GM21825 (cell line): ENCODE measurements at regions not wholly inside any gene's neighbourhood (a gene's known extent, or its start where the extent isn't known, plus 50 kb on each side); places are given as distances from the start of the nearest gene placed in this dataset.
"Not testable (repeated sequence)": the region's sequence is repeated elsewhere in the genome, so short reads cannot be mapped to it uniquely, and the experiment has no call there.

Experiments used
- ATAC-seq: cut with Tn5 transposase; IDR thresholded peaks from one replicate; pipeline ENCODE4 v1.9.1; 2021; ENCODE audit warnings: mild to moderate bottlenecking, moderate library complexity; ENCODE audit not compliant: unreplicated experiment

DNA sequence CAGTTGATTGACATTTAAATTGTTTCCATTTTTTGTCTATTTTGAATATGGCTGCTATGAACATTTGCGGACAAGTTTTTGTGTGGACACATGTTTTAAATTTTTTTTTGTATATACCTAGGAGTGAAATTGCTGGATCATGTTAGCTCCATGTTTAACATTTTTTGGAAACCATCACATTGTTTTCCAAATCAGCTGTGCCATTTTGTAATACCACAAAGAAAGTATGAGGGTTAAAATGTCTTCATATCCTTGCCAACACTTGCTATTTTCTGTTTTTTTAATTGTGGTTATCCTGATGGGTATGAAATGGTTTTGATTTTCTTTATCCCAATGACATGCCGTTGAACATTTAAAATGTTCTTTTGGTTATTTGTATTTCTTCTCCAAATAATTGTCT lies 52.1 kb downstream of the CARTPT start:
- ATAC-seq: no peak

DNA sequence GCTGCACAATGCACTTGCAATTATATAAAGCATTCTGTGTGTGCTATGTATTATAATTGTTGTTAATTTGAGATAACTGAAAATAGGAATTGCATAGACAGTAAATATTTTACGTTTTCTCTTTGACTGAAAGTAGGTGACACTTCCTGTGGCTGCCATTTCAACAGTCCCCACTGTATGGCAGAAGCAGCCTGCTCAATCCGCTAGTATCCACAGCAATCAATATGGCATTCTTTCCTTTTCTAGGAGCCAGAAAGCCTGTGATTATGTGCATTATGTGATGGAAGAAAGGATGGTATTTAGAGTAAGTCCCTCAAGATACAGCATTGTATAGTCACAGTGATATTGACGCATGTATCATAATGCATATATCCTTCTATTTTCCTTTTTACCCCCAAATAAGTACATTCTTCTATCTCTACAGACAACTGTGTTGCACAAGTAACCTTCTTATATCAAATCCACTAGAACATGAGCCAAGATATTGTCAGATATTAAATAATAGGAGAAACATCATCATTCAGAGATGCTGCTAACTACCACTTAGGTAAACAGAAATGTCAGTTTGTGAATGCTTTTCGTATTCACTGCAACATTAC lies 59.7 kb downstream of the CARTPT start:
- ATAC-seq: no peak

DNA sequence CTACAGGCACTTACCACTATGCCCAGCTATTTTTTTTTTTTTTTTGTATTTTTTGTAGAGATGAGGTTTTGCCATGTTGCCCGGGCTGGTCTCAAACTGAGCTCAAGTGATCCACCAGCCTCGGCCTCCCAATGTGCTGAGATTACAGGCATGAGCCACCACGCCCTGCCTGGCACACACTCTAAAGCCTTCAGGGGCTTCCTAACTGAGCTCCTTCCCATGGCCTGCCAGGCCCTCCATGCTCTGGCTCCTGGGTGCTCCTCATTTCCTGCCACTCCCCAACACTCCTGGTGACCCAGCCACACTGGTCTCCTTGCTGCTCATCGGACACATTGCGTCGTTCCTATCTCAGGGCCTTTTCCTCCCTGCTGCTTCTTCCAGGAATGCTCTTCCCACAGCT lies 61.5 kb downstream of the CARTPT start:
- no peak for ATAC-seq

DNA sequence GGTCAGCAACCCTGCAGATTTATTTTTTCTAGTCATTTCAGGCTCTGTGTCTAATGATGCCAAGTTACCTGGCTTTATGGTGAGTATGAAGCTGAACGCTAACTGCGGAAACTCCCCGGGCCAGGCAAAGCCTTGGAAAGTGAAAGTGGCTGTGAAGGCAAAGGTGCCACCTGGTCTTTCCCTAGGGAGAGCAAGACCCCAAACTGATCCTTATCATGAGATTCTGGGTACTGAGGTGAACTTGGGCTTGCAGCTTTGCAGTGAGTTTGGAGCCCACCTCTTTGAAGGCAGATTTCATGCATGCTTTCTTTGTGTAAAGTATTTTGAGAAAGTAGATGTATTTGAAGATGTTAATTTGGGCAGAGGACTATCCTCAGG lies 63.3 kb downstream of the CARTPT start:
- ATAC-seq: peak; percentile 39

DNA sequence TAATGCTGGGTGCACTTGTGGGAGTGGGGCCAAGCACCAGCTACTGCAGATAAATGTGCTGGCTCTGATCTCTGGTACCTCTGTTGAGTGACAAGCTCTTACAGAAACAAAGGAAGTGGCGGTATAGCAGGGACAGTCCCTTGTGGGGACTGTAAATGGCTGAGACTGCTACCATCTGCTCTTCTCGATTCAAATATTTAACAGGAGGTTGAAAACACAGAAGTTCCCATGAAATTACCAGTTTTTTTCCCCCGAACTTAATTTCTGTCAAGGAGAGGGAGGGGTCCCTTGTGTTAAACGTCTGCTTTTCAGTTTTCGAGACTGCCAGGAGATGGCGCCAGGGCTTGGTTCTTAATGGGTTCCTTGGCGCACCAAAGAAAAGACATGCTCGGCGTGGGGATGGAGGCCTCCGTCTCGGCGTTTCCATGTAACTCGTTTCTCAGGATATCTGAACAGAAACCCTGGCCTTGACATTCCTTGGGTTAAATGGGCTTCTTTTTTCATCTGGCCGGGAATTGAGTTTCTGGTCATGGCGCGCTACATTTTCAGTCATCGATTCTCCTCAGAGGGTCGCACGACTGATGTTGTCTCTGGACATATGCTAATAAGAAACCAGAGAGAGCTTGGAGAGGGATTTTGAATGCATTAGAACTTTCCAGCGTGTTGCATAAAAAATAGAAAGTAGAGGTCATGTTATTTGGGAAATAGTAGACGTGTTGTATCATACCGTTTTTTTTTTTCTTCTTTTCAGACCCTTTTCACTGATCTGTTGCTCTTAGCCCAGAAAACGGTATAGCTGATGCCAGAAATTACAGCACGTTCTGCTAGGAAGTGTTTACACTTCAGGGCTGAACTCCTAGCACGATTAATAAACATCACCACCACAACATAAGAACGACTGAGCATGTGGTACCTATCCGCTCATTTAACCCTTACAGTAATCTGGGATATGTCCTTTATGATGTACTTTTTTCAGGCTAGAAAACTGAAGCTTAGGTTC lies 64.0 kb downstream of the CARTPT start:
- ATAC-seq: peak; percentile 98

DNA sequence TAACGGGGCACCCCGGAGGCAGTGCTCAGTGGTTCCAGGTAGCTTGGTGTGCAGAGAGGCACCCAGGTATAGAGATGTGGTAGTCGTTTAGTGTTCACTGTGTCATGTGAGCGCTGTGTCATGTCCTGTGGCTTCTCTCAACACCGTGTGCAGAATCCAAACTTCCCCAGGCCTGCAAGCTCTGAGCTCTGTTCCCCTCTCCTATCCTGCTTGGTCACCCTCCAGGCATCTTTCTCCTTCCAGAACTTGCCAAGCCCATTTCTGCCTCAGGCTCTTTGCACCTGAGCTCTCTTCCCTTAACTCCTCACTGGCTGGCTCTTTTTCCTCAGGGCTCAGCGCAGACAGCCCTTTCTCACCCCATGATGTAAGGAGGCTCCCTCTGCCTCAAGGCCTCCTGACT lies 64.8 kb downstream of the CARTPT start:
- ATAC-seq: no peak

DNA sequence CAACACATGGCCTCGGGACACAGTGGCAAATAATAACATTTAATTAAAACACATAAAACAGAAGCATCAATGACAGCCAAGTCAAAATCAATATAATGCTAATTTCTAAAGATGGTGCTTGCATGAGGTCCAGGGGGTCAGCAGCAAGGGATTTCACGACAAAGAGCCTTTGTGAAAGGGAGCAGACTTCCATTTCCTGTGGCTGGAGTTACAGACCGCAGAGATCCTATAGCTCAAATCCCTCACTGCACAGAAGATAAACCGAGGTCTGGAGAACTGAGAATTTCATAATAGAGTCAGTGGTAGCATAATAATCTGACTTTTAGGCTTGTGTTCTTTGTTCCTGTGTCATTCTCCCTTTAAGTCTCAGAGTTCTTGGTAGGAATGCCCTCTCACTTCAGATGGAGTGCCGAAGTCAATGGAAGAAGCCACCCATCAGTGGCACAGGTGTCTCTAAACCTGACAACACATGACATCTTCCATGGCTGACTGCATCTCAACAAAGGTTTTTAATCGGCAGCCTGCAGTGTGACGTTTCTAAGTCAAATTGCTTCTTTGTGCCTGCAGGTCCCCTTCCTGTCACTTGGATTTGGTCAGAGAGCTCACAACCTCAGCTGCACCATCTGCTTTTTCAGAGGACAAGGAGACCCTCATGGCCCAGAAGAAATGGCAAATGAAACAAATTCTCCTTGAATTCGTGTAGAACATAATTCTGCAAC lies 67.4 kb downstream of the CARTPT start:
- ATAC-seq: no peak

DNA sequence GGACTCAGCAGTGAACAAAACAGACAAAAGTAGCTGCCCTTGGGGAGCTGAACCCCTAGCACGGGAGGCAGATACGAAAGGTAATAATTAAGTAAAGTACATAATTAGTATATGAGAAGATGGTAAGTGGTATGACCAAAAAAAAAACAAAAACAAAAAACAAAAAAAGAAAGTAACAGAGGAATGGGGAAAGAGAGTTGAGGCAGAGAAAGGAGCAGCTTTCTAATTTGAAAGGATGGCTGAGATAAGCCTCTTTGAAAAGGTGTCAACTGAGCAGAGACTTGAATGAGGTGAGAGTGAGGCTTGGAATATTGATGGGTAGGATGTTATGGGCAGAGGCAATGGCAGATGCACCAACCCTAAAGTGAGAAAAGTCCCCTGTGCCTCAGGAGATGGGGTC lies 69.7 kb downstream of the CARTPT start:
- ATAC-seq: no peak

DNA sequence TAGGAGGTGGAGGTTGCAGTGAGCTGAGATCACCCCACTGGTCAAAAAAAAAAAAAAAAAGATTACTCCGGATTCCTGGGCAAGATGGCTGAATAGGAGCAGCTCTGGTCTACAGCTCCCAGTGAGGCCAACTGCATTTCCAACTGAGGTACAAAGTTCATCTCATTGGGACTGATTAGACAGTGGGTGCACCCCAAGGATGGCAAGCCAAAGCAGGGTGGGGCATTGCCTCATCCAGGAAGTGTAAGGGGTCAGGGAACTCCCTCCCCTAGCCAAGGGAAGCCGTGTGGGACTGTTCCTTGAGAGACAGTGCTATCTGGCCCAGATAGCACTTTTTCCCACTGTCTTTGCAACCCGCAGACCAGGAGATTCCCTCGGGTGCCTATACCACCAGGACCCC lies 70.7 kb downstream of the CARTPT start:
- no peak for ATAC-seq

DNA sequence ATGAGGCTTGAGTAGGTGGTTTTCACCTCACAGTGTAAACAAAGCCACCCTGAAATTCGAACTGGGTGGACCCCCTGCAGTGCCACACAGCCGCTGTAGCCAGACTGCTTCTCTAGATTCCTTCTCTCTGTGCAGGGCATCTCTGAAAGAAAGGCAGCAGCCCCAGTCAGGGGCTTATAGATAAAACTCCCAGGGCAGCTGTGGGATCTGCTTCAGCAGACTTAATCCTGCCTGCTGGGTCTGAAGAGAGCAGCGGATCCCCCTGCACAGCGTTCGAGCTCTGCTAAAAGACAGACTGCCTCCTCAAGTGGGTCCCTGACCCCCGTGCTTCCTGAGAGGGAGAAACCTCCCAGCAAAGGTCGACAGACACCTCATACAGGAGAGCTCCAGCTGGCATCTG lies 71.4 kb downstream of the CARTPT start:
- ATAC-seq: no peak

DNA sequence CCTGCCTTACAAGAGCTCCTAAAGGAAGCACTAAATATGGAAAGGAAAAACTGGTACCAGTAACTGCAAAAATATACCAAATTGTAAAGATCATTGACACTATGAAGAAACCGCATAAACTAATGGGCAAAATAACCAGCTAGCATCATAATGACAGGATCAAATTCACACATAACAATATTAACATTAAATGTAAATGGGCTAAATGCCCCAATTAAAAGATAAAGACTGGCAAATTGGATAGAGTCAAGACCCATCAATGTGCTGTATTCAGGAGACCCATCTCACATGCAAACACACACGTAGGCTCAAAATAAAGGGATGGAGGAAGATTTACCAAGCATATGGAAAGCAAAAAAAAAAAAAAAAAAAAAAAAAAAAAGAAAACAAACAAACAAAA lies 73.0 kb downstream of the CARTPT start:
- ATAC-seq: not testable (repeated sequence)

DNA sequence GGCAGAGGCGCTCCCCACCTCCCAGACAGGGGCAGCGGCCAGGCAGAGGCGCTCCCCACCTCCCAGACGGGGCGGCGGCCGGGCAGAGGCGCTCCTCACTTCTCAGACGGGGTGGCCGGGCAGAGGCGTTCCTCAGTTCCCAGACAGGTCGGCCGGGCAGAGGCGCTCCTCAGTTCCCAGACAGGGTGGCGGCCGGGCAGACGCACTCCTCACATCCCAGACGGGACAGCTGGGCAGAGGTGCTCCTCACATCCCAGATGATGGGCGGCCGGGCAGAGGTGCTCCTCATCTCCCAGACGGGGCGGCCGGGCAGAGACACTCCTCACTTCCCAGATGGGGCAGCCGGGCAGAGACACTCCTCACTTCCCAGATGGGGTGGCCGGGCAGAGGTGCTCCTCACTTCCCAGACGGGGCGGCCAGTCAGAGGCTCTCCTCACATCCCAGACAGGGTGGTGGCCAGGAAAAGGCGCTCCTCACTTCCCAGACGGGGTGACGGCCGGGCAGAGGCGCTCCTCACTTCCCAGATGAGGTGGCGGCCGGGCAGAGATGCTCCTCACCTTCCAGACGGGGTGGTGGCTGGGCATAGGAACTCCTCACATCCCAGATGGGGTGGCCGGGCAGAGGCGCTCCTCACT lies 75.1 kb downstream of the CARTPT start:
- ATAC-seq: no peak

DNA sequence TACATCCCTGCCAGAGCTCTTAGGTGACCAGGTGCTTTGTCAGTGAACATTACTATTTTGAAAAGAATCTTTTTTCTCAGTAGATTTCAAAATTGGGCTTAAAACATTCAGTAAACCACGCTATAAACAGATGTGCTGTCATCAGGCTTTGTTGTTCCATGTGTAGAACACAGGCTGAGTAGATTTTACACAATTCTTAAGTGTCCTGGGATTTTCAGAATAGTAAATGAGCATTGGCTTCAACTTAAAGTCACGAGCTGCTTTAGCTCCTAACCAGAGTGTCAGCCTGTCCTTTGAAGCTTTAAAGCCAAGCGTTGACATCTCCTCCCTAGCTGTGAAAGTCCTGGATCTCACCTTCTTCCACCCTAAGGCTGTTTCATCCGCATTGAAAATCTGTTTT lies 83.6 kb downstream of the CARTPT start:
- no peak for ATAC-seq

DNA sequence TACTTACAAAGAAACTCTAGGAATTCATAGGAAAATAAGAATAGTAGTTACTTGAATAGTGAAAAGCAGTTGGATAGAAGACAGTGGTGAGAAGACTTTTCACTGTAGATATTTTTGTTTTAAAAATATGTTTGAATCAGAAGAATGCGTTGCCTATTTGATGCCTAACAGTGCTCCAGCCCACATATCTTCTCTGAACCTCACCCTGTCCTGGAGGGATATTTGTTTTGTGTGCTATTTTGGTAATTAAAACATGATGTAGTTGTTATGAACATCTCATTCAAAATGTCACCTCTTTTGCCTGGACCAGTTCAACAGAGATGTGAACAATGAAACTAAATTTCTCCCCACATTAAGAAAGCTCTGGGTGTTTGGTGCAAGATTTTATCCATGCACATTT lies 87.6 kb downstream of the CARTPT start:
- no peak for ATAC-seq

DNA sequence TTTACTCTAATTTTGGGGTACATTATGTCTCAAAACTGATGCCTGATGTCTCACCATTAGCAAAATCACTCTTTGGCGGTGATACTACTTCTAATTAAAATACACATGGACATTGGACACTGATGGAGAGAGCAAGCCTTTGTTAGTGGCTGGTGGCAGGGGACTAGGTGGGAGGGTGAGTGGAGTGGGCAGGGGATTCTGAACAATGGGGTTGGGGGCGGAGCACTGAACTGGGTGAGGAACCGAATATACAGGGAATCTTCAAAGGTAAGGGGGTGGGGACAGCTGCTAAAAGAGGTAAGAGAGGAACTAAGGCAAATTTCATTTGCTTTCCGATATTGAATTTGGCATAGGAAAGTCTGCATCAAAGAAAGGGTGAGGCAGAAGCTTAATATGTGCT lies 88.8 kb downstream of the CARTPT start:
- ATAC-seq: no peak

DNA sequence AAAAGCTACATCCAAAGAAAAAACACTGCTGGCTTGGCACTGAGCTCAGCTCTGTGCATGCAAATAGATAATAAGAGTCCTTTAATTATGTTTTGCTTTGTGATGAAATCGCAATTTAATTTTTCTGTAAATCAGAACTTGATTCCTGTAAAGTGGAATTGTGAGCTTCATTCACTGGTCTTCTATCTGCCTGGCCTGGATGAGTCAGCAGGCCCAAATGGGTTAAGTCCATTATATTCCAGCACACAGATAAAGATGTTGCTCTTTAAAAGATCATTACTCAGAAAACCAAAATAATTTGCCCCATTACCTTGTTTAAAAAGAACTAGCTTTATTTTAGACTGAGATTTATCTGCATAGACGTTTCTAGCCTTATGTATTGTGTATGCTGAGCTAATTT lies 90.4 kb downstream of the CARTPT start:
- no peak for ATAC-seq

DNA sequence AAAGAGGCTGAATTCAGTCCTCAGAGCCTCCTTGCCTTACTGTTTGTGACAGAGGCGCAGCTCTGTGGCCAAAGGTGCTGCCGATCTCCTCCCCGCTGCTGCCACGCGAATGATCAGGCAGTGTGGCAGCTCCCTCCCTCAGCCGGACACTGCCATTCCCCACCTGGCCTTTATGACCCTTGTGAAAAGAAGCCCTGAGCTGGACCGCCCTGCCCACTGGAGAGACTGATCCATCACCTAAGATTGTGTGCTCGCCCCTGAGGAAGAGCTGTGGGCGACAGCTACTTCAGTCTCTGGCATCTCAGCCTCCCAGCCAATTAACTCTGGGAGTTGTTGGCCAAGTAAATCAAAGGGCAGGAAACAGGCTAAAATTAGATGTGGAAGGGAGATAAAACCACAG lies 90.9 kb downstream of the CARTPT start:
- ATAC-seq: no peak

DNA sequence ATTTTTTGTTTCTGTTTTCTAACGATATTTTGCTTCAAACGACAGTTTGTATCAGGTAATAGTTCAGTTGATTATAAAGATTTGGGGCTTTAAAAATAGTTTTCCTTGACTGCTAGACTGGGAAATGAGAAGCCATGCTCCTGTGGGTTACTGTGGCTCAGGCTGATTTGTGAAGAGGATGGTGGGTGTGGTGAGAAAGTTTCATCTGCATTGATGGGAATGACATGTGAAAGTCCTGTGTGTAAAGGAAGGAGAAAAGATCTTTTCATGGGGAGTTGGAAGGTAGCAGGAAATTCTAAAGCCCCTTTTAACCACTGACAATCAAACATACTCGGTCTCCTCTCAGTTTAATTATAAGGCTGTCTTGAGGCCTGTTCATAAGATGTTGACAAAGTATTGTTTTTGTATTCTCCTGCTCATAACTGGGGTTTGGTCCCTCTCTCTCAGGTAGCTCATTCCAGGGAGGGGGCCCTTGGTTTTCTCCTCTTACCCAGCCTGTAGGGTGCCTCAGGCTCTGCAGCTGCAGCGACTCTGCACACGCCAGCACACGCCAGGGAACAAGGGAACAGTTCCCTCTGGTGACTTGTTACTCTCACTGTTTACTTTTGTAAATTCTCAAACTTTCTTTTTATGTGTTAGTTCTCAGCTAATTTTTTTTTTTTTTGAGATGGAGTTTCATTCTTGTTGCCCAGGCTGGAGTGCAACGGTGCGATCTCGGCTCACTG lies 91.6 kb downstream of the CARTPT start:
- ATAC-seq: no peak

DNA sequence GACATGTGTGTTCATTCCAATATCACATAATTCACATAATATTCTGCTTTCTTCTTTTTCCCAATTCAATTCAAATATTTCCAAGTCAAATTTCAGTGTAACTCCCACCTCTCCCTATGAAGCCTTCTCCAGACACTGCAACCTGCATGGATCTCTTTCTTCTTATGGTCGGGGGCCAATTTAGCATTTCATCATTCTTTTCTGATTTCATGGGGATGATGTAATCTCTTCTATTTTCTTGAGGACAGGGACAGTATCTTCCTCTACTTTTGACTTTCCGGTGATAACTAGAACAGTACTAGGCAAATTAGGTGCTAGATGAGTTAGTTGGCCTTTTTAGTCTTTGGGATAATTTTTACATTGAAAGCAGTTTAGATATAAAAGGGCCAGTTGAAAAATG lies 92.7 kb downstream of the CARTPT start:
- no peak for ATAC-seq

DNA sequence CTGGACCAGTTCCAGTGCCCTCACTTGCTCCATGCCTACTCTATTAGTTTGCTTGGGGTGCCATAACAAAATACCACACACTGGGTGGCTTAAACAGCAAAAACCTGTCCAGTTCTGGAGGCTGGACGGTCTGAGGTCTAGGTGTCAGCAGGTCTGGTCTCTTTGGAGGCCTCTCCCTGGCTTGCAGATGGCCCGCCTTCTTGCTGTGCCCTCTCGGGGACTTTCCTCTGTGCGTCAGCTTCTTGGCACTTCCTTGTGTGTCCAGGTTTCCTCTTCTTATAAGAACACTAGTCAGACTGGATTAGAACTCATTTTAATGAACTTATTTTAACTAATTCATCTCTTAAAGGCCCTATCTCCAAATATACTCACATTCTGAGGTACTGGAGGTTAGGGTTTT lies 97.2 kb downstream of the CARTPT start:
- ATAC-seq: no peak

DNA sequence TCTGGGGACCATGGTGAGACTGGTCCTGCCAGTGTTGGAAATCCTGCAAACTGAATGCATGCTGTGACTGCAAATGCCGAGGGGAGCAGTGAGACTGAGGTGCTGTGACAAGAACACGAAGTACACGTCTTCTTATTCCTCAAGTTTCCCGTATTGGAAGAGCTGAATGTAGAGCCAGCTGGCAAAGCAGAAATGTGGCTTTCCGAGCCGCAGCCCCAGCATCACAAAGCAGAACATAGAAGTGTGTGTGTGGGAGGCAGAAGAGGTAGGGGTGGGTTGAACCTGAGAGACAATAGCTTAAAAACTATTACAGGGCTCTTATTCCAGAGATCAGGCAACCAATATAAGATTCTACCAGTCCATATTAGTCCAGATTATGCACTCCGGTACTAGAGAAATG lies 98.8 kb downstream of the CARTPT start:
- ATAC-seq: no peak
